NCI-H2227 treated with DMSO at 0.1 percent for 48 hours (cell line): ENCODE measurements at regions not wholly inside any gene's neighbourhood (a gene's known extent, or its start where the extent isn't known, plus 50 kb on each side); places are given as distances from the start of the nearest gene placed in this dataset.
A peak's percentile ranks its signal among the peaks of the same experiment; 100 is the strongest.

Source experiments
- DNase-seq: peaks from one replicate; lab custom pipeline; 2025; lab: John Stamatoyannopoulos, UW

DNA sequence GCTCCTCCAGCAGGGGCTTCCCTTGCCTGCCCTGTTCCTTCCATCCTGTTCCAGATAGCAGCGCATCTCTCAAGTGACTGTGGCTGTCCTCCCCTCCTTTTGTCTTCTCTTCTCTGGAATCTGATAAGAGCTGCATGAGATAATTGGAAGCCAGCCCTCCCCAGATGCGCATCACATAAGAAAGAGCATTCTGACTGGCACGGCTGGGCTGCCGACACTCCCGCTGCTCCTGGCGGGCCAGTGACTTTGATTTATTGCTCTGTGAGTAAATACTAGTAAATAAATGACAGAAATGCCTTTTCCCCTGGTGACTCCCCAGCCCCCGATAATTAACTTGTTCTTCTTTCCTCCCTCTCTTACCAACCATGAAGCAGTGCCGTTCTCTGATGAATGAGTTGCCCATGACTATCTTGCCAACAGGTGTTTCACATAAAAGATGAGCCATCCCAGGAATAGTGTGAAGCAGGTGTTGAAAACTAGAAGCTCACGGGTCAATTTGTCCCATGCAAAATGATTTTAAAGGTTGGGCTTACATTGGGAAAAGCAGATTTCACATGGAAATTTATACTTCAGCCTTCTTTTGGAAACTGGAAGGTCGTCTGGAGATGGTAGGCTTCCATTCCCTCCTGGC, 212.3 kb downstream of the ERCC6L2 start:
- DNase-seq, result peak; percentile 90

DNA sequence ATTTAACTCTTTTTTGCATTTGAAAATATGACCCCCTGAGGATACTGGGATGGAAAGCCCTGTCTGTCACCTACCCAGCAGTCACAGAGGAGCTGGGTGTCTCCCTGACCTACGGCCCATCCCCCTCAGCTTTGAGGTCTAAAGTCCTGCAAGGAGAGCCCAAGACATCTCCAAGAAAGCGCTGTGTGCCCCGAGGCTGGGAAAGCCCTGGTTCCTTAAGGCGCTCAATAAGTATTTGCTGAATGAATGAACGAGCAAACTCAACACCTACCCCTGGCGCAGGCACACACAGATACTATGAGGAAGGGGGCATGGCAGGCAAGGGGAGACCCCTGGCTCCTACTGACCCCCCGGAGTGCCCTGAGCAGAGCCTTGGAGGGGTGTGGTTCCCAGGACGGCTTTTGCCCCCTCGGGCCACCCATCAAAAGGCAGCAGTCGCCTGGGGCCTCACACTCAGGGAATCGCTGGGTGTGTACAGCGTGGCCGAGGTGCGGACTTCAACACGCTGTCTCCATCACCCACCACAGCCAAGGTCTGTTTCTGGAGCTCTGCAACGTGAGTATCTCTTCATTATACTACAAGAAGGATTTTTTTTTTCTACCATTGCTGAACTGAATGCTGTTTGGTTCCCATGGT, 211.6 kb downstream of the ERCC6L2 start:
- no peak for DNase-seq

DNA sequence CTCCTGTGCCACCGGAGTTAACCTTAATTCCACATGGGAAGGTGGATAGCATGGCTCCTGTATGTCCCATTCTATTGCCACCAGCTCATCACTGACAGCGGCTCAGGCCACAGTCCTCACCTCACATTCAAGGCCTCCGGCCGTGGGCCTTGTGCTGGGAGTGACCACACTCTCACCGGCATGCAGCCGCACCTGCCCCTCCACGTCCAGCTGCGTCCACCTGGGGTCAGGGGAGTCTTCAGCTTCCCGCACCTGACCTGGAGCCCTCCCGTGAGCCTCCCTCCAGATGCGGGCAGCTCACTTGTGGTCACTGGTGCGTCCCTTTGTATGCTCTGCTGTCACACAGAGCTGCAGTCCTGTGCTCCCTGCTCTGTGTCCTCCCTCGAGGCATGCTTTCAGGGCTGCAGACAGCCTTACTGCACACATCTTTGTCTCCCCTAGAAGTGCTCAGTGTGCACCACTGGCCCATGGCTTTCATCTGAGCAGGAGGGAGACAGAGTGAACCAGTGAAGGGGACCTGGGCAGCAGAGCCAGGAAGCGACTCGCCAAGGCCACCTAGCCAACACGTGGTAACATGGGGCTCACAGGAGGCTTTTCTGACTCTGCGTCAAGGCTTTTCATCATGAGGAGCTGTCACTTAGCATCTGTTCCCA, 210.1 kb downstream of the ERCC6L2 start:
- no peak for DNase-seq

DNA sequence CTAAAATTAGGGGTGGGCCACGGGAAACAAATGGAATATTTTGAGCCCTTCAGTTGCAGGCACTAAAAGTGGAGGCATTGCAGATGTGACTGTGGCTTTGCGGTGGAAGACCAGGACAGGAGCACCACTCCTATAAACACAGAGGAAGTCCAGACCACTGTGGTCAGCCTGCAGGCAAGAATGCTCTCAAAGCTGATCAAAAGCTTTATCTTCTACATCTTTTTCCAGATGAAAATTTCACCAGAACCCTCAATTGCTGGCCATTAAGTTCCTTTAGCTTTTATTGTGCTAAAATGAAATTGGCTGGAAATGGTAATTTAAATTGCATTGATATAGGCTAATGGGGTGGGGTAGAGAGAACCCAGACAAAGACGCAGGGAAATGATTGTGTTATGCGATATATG, 208.8 kb downstream of the ERCC6L2 start:
- DNase-seq, result peak; percentile 74

DNA sequence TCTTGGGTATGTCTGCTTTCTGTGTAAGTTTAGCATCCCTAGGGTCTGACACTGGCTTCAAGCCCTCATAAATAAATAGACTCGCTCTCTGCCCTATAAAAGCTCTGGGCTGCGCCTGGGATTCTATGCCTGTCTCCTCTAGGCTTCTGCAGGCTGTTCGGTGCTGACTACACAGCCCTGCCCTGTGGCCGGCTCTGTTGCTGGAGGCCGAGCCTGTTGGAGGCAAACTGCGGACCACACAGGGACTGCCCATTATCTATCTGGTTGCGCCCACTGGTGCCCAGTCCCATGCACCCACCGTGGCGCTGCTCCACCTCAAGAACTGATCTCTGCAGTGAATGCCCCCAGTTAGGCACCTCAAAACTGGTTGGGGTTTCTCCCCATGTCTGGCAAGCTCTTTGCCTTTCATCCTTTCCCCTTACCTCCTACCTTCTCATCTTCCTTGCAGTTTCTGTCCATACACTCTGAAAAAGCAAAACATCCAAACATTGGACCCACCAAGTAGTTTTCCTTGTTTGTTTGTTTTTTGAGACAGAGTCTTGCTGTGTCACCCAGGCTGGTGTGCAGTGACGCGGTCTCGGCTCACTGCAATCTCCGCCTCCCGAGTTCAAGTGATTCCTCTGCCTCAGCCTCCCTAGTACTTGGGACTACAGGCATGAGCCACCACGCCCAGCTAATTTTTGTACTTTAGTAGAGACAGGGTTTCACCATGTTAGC, 207.2 kb downstream of the ERCC6L2 start:
- DNase-seq, result no peak

DNA sequence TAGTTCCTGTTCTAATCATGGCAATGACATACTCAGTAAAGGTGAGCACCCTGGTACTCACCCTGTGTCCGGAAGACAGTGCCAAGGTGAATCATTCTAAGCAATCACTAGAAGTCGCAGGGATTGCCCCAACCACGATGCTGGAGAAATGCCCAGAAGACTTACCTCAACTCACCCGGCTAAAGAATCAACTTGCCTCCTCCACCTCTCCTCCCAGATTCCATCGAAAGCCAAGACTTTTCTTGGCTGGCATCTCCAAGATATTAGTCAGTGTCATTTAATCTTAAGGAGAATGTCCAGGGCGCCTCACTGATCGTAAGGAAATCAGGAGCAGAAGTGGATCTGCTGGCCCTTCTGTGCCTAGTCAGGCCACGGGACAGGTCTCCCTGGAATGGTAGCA, 204.9 kb downstream of the ERCC6L2 start:
- DNase-seq, result no peak

DNA sequence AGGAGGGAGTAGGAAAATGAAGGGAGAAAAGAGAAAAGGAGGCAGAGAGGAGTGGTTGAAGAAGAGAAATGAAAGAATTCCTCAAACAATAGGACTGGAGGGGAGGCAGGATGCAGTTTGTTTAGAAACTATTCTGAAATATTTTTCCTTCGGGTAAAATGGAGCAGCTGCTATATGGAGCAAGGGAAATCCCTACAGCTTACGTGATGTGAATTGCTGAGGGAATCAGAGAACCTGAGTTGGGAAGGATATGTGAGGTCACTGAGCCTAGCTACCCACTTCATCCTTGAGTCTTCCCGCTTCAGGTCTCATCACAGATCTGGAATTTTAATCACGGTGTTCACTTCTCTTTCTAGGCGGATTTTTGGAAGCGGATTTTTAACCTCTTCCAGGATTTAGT, 204.3 kb downstream of the ERCC6L2 start:
- DNase-seq, result no peak

DNA sequence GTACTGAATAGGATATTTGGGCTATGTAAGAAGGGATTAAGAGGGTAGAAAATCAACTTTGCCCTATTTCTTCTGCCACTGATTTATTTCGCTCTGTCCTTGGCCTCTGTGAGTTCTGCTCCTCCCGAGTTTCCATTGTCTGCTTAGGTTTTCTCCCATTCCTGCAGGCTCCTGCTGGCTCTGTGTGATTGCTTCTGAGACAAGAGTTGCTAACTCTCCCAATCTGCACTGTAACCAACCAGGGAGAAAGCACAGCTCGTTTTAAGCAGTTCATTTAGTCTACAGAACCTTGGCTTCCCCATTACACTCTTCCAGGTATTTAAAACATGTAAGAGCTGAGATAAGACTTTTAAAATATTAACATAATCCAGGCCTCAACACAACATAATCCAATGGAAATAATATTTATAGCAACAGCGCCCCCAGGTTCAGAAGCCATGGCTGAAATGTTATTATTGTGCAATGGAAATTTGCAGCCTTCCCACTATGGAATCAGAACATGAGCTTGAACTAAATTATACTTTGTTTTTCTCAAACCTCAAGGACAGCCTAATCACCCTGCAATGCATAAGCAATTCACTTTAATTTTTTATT, 203.5 kb downstream of the ERCC6L2 start:
- no peak for DNase-seq

DNA sequence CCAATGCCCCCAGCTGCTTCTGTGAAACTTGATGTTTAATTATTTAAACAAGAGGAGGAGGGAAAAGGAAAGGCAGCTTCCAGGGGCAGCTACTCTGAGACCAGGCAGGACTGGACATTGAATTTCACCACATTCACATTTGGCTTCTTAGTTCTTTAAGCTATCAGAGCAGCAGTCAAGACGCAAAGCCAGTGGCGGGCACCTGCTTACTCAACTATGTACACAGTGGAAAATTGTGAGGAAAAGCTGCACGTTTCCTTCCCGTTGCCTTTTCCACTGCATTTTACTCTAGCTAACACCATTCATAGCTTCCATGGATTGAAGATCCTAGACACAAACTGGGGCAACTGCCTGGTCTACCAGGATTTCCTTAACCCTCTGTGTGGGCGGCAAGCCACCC, 200.3 kb downstream of the ERCC6L2 start:
- no peak for DNase-seq

DNA sequence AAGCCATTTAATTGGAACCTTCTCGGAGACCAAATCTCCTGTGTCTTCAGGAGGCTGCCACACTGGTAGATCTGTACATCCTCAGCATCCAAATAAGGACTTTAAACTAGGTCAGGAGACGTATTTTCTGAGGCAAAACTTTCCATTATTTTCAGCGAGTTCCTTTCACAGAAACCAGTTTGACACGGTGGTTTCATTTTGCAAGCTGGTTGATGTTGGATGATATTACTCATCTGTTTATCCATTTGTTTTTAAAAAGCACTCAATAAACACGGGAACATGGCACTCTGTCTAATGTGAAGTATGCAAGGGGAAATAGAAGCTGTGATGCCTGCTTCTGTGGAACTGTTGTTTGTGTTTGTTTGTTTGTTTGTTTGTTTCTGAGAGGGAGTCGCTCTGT, 199.6 kb downstream of the ERCC6L2 start:
- no peak for DNase-seq

DNA sequence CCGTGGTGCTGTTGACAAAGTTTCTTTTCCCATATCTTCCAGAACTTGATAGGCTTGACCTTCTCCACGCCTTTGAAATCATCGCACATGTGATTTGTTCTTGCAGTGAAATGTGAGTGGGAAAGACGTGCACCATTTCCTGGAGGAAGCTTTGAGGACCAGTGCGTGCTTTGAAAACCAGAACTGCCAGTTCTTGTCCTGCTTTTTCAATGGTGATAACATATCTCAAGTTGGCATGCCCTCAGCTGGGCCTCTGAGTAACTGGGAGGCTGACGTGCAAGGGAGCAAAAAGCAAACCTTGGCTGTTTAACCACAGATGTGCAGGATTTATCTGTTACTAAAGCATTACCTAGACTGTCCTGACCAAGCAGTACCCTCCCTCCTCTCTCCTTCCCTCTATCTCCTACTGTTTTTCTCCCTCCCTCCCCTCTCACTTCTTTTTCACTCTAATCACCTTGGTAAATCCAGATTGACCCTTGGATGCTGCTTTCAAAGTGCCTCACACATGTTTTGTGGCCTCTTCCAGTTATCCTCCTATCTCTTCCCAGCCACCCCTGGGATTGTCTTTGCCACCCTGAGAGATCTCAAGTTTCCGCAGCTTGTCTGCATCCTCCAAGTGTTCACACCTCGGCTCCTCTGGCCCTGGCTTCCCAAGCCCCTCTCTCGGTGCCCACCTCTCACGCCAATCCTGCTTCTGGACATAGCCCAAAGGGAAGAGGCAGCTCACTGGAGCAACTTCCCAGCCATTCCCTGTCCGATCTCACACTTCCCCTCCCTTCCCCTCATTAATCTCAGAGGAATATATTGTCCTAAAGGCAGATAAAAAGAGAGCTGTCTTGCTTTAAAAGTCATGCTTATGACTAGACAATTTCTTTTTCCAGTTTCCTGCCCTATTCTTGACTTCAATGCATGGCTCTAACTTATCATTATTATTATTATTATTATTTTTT, 198.3 kb downstream of the ERCC6L2 start:
- DNase-seq, result no peak

DNA sequence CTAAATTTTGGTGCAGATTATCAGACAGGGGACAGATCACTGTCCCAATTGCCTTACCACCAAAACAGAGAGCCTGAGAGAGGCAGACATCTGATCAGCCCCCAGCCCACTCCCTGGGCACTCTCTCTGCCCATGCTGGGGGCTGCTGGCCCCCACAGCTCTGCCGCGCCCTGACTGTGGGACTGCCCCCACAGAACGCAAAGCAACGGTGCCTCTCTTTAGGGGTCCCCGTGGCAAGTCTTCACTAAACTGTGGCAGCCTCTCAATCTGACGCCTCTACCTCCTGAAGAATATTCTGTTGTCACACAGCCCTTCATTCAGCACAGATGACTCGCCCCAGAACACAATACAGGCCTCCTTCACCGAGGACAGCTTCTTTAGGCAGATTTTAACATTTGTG, 197.4 kb downstream of the ERCC6L2 start:
- DNase-seq, result no peak

DNA sequence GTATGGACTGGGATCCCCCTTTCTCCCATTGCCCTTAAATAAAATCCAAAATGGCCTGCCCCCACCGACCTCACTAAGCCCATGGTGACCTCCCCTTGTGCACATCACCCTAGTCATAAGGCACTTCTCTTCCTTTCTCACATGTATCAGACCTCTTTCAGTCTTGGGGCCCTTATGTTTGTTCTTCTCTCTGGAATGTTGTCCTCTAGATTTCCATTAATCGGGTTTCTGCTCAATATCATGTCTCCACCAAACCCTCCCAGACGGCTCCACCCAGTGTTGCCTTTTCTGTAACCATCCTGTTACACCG, 196.3 kb downstream of the ERCC6L2 start:
- DNase-seq, result no peak

DNA sequence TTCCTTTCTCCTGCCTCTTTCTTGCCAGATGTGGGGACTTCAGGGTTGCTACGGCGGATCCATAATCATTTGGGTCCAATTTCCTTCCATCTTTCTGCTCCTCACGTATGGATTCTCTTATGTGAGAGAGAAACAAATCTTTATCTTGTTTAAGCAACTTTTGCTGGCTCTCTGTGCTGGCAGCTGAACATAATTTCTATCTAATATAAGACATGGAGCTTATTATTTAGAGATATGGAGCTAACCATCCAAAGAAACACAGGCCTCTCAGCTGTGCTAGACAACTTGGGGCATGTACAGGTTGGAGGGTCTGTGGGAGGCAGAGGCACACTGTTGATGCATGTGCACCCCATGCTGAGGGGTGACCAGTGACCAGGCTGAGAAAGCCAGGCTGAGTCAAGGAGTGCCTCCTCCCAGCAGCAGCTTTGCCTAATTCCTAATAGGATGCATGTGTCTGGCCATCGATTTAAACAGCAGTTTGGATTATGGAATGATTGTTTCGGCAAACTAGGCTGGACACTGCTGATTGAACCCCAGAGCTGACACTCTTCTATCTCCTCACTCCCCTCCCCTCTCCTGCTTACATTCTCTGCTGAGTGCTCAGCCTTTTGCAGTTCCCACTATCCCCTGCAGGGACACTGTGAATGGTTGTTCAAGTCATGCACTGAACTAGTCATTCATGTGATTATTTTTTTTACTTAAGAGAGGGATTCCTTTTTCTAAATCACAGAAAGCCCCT, 195.8 kb downstream of the ERCC6L2 start:
- no peak for DNase-seq

DNA sequence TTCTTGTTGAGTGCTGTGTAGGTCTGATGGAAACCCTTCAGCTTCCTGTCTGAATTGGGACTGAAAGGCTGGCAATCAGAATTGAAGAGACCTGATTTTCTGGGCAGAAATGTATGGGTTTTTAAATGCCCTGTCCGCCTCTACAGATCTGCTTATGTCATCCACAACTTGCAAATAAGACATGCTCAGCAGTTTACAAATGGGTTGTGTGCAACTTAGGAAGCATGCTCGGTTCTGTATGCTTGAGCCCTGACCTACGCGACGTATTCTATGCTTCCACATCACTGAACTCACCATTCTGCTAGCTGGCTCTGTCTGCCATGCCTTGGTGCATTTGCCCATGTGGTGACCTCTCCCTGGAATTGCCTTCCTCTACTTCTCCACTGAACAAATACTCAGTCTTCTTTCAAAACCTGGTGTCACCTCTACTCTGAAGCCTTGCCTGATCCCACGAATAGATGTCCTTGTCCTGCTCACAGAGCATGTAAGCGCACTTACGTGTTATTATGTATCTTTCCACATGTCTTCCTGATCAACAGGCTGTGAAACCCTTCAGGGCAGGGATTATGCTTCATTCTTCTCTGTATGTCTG, 194.2 kb downstream of the ERCC6L2 start:
- no peak for DNase-seq

DNA sequence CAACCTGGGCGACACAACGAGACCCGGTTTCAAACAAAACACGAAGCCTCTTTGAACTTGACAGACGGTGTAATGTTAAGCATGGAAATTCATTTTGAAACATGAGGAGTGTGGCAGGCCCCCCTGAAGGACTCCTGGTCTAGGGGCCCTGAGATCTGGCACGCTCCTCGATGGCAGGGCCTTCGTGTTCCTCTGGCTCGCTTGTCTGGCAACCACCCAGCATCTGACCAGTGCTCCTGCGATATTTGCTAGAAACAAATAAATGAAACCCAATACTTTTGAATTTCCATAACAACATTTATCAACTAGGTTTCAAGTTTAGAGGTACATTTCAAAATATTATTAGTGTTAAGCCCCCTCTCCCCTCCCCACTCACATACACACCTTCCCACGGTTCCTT, 193.0 kb downstream of the ERCC6L2 start:
- no peak for DNase-seq

DNA sequence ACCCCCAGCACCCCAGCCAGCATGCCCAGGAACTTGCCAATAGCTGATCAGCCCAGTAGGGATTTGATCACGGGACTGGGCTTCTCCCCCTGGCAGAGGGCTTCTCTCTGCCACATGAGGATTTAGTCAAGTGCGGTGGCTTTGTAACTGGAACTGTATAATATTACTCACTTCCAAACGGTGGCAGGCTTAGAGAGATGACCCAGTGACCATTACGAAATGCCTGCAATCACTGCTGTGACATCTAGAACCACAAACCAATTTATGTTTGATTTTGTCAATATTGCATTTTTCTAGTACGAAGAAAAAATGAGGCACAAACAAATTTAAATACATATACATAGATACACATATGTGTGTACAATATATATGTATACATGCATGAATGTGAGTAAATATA, 192.1 kb downstream of the ERCC6L2 start:
- no peak for DNase-seq

DNA sequence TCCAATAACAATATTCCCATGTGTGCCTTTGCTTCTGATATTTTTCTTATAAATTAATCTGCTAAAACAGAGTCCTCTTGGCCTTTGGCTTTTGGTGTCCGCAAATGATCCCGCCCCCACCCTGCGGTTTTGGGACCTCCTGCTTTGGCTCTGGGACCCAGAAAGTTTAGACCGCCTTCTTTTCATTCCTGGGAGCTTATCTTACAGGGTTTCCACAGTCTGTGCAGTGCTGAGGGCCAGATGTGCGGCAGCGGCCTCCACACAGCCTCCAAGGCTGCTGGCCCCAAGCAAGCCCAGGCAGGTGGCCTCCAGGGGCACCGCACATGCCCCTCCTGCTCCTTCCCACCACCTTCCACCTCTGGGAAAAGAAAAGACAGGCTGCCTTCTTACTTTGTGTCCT, 191.5 kb downstream of the ERCC6L2 start:
- DNase-seq, result no peak

DNA sequence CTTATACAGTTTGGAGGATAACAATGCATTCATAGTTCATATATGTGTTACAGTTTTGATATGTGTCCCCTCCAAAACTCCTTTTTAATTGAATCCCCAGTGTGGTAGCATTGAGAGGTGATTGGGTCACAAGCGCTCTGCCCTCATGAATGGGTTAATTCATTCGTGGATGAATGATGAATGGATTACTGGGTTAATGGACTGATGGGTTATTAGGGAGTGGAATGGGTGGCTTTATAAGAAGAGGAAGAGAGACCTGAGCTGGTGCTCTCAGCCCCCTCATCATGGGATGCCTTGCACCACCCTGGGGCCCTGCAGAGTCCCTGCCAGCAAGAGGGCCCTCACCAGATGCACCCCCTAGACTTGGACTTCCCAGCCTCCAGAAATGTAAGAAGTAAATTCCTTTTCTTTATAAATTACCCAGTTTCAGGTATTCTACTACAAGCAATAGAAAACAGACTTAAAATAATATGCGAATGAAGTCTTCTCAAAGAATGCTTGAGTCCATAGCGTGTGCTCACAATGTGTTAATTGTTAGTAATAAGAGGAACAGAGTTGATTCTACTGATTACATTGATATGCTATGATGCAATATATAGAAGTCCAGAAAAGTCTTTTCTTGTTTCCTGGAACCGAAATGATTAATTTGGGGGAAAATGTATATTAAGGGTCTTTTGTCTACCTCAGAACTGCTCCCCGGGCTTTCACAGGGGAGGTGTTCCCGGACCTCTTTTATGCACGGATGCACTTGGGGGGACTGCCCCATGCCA, 190.2 kb downstream of the ERCC6L2 start:
- no peak for DNase-seq
